NCI-H1417 (cell line): ENCODE measurements at regions not wholly inside any gene's neighbourhood (a gene's known extent, or its start where the extent isn't known, plus 50 kb on each side); places are given as distances from the start of the nearest gene placed in this dataset.
"Not testable (repeated sequence)": the region's sequence is repeated elsewhere in the genome, so short reads cannot be mapped to it uniquely, and the experiment has no call there.

Experiments used
- DNase-seq, 3 experiments: peaks; one replicate each; lab custom pipeline; 2025; lab: John Stamatoyannopoulos, UW

GRCh38 chr17:13865650-13866049 is 203.7 kb upstream of the COX10 start:
- DNase-seq: no peak

- DNase-seq: peak in 1 of 3 experiments; percentile 0
Observed at GRCh38 chr17:13869331-13869940, 199.9 kb upstream of the COX10 start.

DNA sequence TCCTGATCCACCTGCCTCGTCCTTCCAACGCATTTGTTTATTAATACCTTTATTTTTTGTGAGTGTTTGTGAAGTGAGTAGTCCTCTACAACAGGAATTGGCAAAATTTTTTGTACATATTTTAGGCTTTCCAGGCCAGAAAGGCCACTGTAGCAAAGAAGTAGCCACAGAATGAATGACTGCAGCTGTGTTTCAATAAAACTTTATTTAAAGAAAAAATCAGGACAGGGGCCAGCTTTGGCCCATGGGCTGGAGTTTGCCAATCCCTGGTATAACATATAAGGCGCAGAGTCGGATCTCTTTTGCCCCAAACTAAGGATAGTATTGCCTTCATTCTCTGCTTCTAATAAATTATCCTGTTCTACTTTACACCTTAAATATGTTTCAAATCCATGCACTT is 198.0 kb upstream of the COX10 start:
- DNase-seq: no peak

- no peak for DNase-seq
Observed at GRCh38 chr17:13874134-13874533, 195.2 kb upstream of the COX10 start.

DNA sequence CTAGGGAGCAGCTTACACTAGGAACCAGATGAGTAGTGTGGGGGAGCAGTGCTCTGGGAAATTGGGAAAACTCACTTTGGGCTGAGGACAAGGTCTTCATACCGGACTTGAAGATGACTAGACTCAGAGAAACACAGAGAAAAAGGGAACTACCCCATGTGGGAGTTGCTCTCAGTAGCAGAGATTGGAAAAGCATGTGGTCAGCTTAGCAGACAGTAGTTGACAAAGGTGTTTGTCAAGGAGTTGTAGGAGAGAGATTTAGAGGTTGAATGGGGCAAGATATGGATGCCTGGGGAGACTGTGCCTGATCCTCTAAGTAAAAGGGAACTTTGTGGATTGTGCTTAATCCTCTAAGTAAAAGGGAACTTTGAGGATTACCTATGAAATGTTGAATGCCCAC is 194.5 kb upstream of the COX10 start:
- DNase-seq: no peak

DNA sequence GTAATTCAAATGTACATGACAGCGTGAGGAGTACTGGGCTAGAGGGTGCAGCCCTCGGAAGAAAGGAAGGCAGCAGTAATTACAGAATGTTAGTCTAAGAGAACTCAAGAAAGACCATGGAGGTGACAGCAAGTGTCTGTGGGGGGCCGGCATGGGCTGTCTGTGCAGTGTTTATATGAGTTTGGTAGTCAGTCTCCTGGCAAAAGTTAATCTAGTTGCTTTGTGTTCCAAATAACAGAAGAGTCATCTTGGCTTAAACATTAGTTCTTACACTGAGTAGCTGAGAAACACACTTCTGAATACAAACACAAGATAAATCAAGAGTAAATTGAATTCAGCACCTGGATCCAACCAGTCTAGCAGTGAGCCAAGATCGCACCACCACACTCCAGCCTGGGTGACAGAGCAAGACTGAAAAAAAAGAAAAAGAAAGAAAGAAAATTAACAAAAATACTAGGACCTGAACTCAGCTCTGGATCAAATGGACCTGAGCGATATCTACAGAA is 189.3 kb upstream of the COX10 start:
- no peak for DNase-seq

DNA sequence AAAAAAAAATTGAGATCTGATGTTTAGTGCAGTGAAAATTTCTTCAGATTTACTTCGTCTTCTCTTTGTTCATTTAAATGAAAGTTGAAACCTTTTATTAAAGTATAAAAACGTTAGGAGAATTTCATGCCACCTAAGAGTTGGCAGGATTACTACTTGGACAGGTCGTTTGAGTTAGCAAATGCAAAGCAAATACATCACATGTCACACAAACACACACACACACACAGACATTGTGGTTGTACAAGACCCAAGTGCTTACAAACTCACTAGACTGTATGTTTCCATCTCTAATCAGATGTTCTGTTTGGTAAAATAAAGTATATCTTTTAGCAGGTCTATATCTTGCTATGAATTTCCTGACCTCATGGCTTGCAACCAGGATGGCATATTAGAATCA is 185.6 kb upstream of the COX10 start:
- DNase-seq: no peak

DNA sequence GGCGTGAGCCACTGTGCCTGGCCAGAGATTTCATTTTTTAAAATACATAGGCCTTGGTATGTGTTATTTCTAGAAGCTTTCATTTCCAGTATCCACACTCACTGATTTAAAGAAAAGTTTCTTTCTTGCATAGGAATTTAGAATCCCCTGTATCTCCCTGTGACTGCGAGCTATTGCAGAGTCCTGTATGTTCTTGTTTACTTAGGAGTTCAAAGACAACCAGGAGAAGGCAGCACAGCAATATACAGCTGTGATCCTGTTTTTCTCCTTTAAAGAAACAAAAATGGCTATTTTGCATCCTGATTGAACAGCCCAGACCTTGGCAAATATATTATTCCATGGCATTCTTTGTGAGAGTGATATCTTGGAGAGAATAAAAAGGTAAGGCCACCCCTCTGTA is 185.0 kb upstream of the COX10 start:
- no peak for DNase-seq

- no peak for DNase-seq
Observed at GRCh38 chr17:13885550-13885949, 183.8 kb upstream of the COX10 start.

DNA sequence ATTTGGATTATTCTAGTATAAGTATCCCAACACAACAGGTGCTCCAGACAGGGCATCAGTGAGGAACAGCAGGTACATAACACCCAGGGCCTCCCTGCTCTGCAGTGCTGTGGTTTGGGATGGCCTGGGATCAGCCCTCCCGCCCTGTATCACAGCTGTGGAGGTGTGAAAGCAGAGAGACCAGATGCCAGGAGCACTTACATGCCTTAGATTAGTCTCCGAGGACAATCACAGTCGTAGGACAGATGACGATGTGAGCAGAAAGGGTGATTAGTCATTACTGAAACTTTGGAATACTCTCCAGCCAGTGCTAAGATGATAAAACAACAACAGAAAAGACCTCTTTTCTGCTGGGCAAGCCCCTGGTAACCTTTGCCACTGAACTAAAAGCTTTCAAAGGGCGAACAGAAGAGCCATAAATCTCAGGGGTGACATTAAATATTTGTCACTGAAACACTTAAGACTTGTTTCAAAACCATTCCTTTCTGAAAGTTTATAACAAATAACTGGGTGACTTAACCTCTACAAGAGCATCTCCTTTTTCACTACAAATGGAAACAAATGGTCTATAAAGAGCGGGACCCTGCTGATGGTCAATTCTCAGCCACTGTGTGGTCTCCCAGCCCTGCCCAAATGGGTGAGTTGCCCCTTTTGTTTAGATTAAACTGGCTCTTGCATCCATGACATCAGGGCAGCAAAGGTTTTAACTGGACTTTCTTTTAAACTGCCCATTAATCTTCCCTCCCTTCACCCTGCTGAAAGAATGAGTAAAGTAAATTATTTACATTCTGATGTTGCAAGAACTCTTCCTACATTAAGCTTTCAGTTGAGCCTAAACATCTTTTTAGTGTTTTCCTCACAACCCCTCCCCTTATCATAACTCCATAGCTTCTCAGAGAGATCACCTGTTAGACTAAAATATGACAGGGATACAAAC is 183.1 kb upstream of the COX10 start:
- no peak for DNase-seq

- peak in 1 of 3 experiments; percentile 11 for DNase-seq
Observed at GRCh38 chr17:13888056-13888609, 181.2 kb upstream of the COX10 start.

DNA sequence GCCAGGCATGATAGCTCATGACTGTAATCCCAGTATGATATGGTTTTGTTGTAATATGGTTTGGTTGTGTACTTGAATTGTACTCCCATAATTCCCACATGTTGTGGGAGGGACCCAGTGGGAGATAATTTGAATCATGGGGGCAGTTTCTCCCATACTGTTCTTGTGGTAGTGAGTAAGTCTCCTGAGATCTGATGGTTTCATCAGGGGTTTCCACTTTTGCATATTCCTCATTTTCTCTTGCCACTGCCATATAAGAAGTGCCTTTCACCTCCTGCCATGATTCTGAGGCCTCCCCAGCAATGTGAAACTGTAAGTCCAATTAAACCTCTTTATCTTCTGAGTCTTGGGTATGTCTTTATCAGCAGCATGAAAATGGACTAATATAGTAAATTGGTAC is 160.3 kb upstream of the COX10 start:
- DNase-seq: not testable (repeated sequence)

DNA sequence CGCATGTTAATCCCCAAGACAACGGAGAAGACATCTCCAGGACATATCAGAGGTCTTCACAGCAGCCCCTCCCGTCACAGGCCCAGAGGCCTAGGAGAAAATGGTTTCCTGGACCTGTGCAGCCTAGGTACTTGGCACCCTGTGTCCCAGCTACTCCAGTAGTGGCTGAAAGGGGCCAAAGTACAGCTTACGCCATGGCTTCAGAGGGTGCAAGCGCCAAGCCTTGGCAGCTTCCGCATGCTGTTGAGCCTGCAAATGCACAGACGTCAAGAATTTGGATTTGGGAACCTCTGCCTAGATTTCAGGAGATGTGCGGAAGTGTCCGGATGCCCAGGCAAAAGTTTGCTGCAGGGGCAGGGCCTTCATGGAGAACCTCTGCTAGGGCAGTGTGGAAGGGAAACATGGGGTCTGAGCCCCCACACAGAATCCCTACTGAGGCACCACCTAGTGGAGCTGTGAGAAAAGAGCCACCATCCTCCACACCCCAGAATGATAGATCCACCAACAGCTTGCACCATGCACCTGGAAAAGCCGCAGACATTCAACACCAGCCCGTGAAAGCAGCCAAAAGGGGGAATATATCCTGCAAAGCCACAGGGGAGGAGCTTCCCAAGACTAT is 159.3 kb upstream of the COX10 start:
- no peak for DNase-seq

DNA sequence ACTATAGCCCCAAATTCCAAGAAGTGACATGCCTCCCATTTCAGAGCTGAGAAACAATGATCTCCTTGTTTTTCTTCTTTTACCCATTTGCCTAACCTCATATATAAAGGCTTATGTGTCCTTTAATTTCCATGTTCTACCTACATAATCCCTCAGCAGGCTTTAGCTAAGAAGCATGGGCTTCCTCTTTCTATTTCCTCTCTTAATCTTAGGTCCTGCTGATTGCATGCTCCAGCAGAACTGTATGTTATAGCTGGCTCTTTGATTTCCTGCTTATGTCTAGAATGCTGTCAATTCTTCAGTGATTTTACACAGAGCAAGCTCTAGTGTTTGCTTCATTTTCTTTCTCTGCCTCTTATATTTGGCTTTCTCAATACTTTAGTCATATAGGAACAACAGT is 151.7 kb upstream of the COX10 start:
- no peak for DNase-seq

- no peak for DNase-seq
Observed at GRCh38 chr17:13918247-13918646, 151.1 kb upstream of the COX10 start.

- DNase-seq: no peak
Observed at GRCh38 chr17:13919818-13920217, 149.5 kb upstream of the COX10 start.

- DNase-seq: no peak
Observed at GRCh38 chr17:13920413-13920812, 148.9 kb upstream of the COX10 start.

DNA sequence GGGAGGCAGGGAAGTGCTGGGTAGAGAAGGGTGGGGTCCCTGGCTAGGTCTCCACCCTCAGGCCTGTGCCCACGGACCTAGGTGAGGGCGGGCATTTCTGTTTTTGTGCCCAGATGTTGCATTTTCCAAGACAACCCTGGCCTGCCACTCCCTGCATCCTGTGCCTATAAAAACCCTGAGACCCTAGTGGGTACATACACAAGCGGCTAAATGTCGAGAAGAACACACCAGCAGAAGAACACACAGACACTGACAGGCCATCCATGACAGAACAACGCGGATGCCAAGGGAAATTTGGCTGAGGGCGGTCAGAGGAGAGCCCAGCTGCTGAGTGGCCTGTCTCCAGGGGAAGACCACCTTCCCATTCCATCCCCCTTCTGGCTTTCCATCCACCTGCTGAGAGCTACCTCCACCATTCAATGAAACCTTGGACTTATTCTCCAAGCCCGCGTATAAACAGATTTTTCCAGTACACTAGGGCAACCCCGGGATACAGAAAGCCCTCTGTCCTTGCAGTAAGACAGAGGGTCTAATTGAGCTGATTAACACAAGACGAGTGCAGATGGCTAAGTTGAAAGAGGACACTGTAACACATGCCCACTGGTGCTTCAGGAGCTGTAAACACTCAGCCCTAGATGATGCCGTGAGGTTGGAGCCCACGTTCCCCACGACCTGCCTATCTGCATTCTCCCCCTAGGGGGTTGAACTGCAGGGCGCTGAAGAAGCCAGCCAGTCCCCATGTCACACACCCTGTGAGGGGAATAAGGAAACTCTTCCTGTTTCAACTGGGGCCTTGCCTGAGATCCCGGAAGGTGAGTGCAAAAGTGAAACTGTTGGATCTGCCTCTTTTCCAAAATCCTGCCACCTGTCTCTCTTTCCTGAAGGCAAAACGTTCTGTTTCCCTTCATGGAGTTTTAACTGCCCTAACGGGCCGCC is 147.2 kb upstream of the COX10 start:
- DNase-seq: no peak

- DNase-seq: no peak
Observed at GRCh38 chr17:13922885-13923284, 146.4 kb upstream of the COX10 start.

DNA sequence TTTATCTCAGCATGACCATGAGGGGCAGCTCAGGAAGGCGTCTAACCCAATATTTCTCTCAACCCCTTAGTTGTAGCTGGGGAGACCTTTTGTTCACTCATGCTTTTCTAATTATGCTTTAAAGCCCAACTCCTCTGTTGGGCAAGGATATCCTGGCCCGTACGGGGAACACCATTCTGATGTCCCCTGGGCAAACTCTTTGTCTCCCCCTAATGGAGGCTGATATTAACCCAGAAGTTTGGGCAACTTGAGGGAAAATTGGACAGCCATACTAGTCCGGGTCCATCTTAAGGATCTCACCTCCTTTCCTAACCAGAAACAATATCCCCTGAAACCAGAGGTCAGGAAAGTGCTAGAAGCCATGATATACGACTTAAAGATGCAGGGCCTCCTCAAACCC is 143.7 kb upstream of the COX10 start:
- no peak for DNase-seq

DNA sequence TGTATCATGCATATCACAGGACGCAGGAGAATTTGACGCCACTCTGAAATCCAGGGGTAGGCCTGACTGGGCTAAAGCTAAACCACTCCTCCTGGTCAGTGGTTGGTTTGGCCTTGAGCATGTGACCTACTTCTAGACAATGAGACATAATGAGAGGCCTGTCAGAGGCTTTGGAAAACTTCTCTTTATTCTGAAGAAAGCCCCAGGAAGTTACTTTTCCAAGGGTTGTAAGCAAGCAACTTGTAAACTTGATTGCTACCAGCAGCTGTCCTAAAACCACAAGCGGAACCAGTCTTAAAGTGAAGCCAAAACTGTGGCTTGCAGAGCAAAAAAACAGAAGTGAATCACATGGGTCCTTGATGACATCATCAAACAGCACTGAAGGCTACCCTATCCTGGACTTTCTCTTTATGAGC is 138.2 kb upstream of the COX10 start:
- DNase-seq: no peak
